Activated CD8-positive, alpha-beta memory T cell treated with anti-CD3 and anti-CD28 coated beads for 48 hours (primary cell): ENCODE measurements at regions not wholly inside any gene's neighbourhood (a gene's known extent, or its start where the extent isn't known, plus 50 kb on each side); places are given as distances from the start of the nearest gene placed in this dataset.
"Not testable (repeated sequence)": the region's sequence is repeated elsewhere in the genome, so short reads cannot be mapped to it uniquely, and the experiment has no call there.

Experiments
- DNase-seq, 3 experiments: peaks; one replicate each; pipeline ENCODE4 v3.0.0-alpha.2; 2020; ENCODE audit warnings: low read depth in 2 of 3, low spot score in 2 of 3

DNA sequence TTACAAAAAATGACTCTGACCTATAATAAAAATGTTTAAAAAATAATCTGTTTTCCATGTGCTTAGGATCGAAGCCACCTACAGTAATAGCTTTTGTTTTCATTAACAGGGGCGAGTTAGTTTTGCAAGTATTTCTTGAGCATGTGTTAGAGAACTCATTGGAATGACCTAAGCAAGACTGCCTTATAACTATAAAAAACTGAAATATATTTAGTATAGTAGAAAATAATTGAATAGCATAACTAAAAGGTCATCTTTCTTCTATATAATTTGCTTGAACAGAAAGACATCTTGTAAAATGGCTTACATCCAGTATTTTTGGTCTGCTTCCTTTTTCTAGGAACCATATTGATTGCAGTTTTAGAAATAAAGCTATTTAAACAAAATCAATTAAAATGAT lies 241.5 kb upstream of the NRIP1 start:
- DNase-seq, result no peak

DNA sequence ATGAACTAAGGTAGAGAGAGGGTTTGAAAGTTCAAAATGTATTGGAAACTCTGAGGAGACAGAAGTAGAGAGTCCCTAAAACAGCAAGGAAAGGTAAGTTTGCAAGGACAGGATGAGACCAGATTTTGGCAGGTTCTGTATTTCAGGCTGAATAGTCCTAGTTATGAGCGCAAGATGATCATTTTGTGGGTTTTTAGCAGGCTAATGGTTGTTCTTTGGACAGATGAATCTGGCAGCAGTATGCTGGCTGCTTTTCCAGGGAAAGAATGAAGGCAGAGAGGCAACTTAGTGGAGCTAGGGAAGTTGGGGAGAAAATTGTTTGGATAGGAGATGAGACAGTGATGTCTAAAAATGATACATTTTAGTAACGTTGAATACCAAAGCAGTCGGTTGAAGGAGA lies 243.5 kb upstream of the NRIP1 start:
- no peak for DNase-seq

DNA sequence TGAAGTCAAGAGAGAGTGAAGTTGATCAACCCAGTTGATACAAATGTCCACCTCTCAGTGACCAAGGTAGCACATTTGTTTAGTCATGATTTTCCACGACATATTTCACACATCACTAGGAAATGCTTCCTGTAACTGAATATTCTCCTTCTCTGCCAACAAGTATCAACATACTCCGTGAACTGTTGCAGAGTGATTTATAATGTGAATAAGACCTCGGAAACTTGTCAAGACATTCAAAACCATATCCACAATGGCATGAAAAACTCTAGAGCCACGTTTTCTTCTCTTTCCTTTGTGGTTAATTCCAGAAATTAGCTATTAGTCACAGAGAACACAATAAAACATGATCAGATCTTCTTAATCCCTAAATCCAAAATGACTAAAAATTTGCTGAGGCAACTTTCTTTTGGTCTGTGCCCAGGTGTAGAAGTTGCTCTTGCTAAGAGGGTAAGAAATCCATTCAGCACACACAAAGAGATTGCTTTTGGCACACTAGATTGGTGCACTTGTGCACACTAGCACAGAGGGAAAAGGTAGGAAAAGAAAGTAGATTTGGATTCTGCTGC lies 244.3 kb upstream of the NRIP1 start:
- no peak for DNase-seq

DNA sequence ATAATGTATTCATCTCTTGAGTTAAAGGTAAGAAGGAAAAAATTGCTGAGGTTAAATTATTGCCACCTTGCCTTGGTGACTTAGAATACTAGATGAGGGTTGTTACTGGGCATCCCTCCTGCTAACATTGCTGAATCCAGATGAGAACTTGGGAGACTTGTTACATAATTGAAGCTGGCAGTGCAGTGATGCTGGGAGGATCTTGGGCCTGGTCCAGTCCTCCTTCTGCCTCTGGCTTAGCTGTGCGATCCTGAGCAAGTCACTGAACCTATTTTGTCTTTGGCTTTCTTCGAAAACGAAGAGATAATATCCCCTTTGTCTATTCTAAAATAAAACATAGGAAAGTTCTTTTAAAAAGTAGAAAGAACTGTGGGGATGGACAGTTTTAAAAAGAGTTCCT lies 244.9 kb upstream of the NRIP1 start:
- no peak for DNase-seq

DNA sequence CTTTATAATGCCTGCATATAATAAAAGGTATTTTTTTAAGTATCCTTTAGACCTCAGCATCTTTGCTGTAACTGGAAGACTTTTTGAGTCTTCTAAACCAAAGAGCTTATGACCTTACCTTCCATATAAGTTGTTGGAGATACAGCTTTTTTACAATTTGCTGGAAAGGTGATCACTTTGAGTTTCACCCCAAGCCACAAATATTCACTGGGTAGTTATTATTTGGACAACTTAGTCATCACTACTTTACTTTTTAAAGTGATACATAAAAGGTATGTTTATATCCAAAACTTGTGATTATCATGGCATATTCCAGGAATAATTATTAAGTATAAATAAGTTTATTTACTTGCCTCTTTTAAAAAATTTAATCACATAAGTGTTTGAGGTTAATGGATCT lies 246.7 kb upstream of the NRIP1 start:
- no peak for DNase-seq

DNA sequence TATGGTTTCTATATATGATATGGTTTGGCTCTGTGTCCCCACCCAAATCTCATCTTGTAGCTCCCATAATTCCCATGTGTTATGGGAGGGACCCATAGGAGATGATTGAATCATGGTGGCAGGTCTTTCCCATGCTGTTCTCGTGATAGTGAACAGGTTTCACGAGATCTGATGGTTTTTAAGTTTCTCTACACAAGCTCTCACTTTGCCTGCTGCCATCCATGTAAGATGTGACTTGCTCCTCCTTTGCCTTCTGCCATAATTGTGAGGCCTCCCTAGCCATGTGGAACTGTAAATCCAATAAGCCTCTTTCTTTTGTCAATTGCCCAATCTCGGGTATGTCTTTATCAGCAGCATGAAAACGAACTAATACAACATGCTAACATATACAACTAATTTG lies 252.2 kb upstream of the NRIP1 start:
- DNase-seq, result not testable (repeated sequence)

DNA sequence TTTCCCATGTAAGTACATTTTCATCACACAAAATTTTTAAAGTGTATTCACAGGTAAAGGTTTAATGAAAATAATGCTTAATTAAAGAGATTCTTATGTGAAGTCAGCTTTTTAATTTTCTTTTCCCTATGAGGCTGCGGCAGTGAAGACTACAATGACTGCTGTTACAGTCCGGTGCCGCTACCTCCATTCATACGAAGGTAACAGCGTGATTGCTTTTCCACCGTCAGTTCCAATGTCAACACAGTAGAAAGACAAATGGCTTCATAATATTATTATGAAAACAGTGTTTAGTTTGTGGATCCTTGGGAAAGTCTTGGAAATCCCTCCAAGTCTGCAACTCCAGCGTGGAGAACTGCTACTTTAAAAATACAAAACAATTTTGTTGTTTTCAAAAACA lies 254.9 kb upstream of the NRIP1 start:
- DNase-seq, result no peak

DNA sequence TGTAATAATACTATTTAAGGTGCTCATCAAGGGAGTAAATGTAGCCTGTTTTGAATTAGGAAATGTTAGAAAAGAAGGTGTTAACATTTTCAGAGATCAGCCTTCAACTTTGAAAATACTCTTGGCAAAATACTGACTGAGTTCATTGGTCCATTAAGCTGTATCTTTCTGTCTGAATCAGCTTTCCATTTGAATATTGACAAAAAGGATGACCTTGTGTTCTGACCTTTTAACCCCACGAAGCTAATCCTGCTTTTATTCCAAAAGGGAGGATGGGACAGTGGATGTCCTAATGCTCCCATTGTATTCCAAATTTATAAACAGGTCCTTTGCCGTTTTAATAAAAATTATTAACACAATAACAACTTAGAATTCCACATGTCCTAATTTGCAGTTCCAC lies 259.7 kb upstream of the NRIP1 start:
- DNase-seq, result no peak

DNA sequence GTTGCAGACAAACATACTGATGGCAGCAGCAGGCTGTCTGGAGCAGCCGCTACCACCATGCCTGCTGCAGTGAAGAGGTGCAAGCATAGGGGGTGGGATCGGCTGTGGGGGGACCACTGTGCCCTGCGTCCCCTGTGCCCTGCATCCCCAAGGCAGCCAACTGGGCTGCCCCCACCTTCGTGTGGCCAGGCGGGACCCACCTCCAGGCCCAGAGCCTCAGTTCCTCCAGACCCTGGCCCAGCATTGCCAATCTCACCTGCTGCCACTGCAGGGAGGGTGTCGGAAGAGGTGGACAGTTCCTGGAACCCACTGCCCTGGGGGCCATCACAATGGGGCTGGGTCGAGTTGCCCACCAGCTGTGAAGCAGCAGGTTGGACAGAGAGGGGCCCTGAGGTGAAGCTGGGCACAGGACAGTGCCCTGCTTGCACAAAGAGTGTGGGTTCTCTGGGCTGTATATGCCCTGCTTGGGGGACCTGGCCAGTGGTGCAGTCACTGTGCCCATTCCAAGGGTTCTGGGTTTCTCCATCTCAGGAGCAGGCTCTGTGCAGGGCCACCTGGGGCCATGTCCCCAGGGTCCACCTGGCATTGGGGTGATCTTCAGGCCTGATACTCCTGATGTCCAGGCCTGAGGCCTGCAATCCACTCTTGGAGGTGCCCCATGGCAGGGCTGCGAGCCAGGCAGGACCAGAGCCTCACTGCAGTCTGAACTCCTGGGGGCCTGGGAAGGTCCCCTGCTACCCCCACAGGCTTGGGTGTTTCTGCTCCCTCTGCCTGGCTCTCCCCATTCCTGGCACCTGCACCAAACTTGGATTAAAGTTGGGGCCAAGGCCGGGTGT lies 261.4 kb upstream of the NRIP1 start:
- no peak for DNase-seq

DNA sequence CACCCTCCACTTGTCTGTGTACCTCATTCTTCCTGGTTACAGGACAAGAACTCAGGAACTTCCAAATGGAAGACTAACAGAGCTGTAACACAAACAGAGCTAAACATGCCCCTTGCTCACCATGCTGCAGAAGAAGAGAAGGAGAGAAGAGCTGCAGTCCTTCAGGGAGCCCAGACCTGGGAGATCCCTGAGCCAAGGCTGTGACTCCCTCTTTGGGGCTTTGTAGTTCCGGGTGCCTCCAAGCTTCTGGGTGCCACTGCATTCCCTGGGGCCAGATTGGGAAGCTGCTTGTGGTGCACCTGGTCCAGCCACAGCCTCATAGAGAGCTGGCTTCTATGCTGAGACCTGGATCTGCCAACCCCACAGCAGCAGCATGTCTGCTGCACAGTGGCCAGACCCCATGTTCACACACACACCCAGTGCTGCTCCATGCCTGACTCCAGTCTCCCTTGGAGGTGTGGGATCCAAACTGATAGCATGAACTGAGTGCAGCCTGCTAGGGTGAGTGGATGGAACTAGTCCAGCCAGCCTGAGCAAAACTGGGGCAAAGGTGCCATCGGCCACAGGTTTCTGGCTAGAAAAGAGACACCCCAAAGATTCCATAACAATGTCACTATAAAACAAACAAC lies 263.0 kb upstream of the NRIP1 start:
- no peak for DNase-seq

DNA sequence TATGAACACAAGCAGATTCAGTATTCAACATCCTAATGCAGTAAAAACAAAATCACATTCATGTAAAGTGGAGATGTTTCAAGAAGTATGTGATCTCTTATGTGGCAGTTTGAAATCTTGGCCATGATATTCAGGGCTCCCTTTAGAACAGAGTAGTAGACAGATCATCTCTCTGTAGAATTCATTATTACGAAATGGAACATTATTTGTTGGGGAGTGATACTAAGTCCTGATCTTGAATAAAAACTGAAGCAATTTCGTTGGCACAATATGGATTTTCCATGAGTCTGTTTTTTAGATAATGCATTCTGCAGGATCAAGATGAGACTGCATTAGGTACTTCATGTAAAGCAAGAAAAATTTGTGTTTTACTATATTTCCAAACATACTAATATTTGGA lies 264.4 kb upstream of the NRIP1 start:
- DNase-seq, result no peak

DNA sequence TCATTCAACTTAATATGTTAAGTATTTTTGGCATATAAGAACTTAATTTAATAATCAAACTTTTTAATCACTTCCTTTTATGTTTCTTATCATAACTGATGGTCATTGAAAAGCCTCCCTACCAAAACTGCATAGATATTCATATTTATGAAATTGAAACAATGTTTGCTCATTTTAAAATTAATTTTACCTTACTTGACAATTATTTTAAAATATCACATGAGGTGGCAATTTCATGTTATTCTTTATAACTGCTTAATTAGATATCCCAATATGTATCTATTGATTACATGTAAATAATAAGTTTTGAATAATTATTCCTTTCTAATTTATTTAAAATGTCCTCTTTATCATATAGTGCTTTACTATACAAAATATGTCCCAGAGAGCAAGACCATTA lies 266.1 kb upstream of the NRIP1 start:
- no peak for DNase-seq

DNA sequence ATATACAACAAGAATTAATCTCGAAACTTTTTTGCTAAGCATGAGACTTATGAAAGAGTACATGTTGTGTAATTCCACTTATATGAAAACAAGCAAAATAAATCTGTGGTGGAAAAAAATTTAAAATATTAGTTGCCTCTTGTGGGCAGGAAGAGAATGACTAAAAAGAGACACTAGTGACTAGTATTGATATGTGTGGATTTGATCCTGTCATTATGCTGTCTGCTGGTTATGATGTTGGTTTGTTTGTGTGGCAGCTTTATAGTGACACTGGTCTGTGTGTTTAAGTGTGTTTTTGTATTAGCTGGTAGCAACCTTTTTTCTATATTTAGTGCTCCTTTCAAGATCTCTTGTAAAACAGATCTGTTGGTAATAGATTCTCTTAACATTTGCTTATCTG lies 267.8 kb upstream of the NRIP1 start:
- no peak for DNase-seq

DNA sequence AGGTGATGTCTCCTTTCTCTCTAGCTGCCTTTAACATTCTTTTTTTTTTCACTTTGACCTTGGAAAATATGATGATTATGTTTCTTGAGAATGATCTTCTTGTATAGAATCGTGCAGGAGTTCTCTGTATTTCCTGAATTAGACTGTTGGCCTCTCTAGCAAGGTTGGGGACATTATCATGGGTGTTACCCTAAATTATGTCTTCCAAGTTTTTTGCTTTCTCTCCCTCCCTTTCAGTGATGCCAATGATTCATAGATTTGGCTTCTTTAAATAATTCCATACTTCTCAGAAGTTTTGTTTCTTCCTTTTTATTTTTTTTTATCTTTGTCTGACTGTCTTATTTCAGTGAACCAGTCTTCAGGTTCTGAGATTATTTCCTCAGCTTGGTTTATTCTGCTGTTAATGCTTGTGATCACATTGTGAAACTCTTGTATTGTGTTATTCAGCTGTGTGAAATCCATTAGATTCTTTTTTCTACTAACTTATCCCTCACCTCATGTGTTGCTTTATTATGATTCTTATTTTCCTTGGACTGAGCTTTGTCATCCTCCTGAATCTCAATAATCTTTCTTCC lies 268.4 kb upstream of the NRIP1 start:
- DNase-seq, result no peak

DNA sequence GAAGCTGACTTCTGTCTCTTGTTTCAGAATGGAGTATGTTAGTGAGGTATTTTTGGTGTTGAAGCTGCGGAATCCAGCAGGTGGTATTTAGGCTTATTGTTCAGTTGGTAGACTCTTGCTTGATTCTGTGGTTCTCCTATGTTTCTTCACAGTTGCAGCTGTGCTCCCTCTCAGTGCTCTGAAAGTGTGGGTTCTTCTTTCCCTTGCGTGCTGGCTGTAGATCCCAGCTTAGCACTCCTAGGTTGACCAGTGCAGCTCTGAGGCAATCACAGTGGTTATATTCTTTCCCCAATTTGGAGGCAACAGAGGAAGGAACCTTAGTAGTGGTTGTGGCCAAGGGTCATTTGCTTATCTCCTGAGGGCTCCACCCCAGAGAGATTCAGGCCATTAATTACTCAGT lies 269.2 kb upstream of the NRIP1 start:
- no peak for DNase-seq

DNA sequence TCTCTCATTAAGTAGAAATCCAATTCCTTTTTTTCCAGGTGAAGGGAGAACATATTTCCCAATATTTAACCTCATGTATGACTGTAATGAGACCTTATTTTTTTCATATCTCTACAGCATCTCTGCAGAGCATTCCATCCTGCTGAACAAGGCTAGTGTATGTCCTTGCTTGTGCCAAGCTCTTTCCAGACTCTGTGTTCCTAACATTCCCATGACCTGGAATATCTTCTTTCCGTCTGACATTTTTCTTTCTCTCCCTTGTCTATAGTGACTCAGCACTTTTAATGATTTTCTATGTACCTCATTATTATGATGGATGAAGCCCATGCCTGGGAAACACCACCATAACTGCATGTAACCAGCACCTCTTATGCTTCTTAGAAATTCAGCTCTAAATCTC lies 278.3 kb upstream of the NRIP1 start:
- no peak for DNase-seq

DNA sequence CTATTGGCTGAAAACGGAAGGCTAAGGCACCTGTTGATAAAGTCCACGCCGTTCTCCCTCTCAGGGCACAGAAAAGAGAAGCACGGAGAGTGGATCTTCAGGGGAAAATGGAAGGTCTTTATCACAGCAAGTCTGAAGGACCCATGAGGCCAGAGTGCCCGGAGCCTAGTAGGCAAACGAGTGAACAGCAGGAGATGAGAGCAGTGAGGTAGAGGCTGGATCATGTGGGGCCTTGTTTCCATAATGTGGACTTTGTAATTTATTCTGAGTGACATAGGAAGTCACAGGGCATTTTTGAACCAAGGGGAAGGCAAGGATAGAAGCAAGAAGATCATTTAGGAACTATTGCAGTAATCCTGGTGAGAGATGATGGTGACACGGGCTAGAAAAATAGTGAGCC lies 287.2 kb upstream of the NRIP1 start:
- DNase-seq, result no peak

DNA sequence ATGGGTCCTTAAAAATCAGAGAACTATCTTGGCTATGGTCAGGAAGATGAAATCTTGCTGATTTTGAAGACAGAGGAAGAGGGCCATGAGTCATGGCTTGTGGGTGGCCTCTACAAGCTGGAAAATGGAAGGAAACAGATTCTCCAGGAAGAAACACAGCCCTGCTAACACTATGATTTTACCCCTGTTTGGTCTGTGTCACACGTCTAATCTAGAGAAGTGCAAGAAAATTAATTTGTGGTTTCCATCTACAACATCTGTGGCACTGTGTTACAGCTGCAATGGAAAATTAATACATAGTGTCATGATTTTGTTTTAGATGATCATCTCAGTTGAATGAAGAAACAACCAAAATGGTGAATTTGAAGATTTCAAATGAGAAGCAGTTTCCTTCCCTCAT lies 288.7 kb upstream of the NRIP1 start:
- no peak for DNase-seq

DNA sequence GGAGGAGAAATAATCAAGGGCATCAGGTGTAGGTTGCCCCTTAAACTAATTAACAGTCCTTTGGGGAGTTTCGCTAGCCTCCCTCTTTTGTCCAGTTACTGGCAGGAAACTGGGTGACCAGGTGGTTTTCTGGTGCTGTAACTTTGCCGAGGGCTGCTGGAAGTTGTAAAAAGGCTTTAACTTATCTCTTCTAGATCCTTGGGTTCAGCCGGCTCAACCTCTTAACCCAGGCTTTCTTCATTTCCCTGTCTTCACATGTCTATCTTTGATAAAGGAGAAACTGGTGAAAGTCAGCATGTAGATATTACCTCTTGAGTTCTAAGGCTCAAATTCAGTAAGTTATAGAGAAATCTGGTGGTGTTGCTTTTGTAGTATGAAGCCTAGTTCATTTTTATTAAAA lies 289.7 kb upstream of the NRIP1 start:
- DNase-seq, result no peak

DNA sequence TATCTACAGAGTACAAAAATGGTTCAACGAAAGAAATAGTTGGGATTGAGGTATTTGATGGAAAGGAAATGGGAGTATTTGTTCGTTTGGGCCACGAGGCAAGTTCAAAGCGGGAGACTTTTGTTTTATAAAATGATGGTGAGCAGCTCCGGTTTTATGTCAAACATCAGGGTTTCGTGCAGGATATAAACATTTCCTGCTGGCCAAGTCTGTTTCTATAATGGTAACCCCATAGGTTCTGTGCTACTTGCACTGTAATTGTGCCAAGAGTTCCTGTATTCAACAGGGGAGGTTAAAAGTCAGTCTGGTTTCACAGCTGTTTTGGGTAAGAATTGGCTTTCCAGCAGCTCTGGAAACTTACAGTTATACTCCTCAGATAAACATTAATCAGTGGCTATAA lies 290.3 kb upstream of the NRIP1 start:
- no peak for DNase-seq

DNA sequence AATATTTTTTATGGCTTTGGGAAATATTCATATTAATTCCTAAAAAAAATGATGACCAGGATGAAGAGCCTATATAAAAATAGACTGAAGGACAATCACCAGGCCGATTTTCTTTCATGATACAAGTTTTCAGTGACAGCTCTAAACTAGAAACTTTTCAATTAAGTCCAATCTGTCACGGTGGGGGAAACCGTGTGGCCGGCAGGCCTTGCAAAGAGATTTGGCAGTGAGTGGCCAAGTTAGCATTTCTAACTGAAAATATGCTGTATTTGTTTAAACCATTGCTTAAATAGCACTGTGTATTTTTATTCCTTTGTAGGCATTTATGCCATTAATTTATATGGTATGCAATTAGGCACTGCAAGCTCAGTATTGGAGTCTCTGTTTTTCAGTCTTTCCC lies 294.5 kb upstream of the NRIP1 start:
- DNase-seq, result no peak

DNA sequence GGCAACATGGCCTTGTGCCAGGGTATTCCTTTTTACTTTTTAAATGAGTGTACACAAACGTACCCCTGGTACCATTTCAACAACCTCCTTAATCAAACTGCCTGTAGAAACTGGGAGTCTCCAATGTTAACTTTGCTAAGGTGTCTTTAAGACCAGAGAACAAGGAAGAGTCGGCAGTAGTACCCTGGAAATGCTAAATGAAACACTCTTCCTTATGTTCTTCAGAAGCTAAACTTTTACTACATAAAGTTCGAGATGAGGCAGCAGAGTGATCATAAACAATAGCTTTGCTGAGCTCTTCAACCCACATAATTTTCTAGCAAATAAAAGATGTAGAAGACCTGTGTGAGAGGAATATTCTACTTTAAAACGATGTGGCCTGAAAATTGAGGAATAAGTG lies 297.7 kb upstream of the NRIP1 start:
- DNase-seq, result no peak
